CD4-positive, alpha-beta T cell (primary cell): ENCODE measurements at regions not wholly inside any gene's neighbourhood (a gene's known extent, or its start where the extent isn't known, plus 50 kb on each side); places are given as distances from the start of the nearest gene placed in this dataset.

Experiments
- ATAC-seq: fragments of 200-7000 bp; cut with Tn5 transposase; one replicate; pipeline ENCODE4 v1.10.0; 2022; ENCODE audit warnings: mild to moderate bottlenecking; ENCODE audit not compliant: poor library complexity
- CTCF ChIA-PET: fragments of 350-600 bp; sonication (Branson Sonifier 250); formaldehyde crosslinking; loops from one replicate; lab custom pipeline; 2021; ENCODE audit warnings: antibody characterized with exemption, inconsistent platforms; lab: Charles Lee
- POLR2A ChIA-PET: fragments of 350-600 bp; sonication (Branson Sonifier 250); formaldehyde crosslinking; loops from one replicate; lab custom pipeline; 2021; ENCODE audit warnings: antibody characterized with exemption, inconsistent platforms; lab: Charles Lee
- DNase-seq, 14 experiments: peaks; one replicate each; pipeline ENCODE4 v3.0.0-alpha.2; 2013 to 2020; ENCODE audit warnings: mixed read lengths in 2 of 14
- H3K27ac ChIP-seq, 2 donors: one replicate each; pipeline versions ENCODE4 v1.5.1 to v1.7.0; 2013; ENCODE audit warnings: low read length in 2 of 2, low read depth in 1 of 2, mild to moderate bottlenecking in 1 of 2
- H3K27me3 ChIP-seq, 2 experiments: 1 replicate in 1 of 2; 2 replicates in 1 of 2; pipeline versions ENCODE4 v1.6.1 to v1.7.0; 2013; ENCODE audit warnings: low read length in 2 of 2, control low read depth in 1 of 2, mild to moderate bottlenecking in 1 of 2, moderate library complexity in 1 of 2; ENCODE audit not compliant: insufficient read depth in 2 of 2, control insufficient read depth in 1 of 2
- H3K36me3 ChIP-seq: one replicate; pipeline ENCODE4 v1.6.1; 2013; ENCODE audit warnings: low read length, control low read depth; ENCODE audit not compliant: insufficient read depth
- H3K4me1 ChIP-seq: one replicate; pipeline ENCODE4 v1.6.1; 2013; ENCODE audit warnings: low read length, control low read depth; ENCODE audit not compliant: insufficient read depth
- H3K4me3 ChIP-seq: one replicate; pipeline ENCODE4 v1.5.1; 2013; ENCODE audit warnings: mild to moderate bottlenecking, low read length, moderate library complexity
- H3K9me3 ChIP-seq, 2 experiments: 1 replicate in 1 of 2; 2 replicates in 1 of 2; pipeline versions ENCODE4 v1.6.1 to v1.7.0; 2013; ENCODE audit warnings: low read length in 2 of 2, mild to moderate bottlenecking in 2 of 2, control low read depth in 1 of 2, moderate library complexity in 1 of 2; ENCODE audit not compliant: control insufficient read depth in 1 of 2, insufficient read depth in 1 of 2
- H3K27ac Mint-ChIP-seq: one replicate; pipeline ENCODE4 v1.8.0; 2020; ENCODE audit warnings: mixed read lengths
- H3K27me3 Mint-ChIP-seq: one replicate; pipeline ENCODE4 v1.8.0; 2021; ENCODE audit warnings: mixed read lengths
- H3K36me3 Mint-ChIP-seq: one replicate; pipeline ENCODE4 v1.8.0; 2021; ENCODE audit warnings: low read depth, mixed read lengths
- H3K4me1 Mint-ChIP-seq: one replicate; pipeline ENCODE4 v1.8.0; 2021; ENCODE audit warnings: low read depth, mixed read lengths
- H3K4me3 Mint-ChIP-seq: one replicate; pipeline ENCODE4 v1.8.0; 2020; ENCODE audit warnings: mild to moderate bottlenecking, mixed read lengths
- H3K9me3 Mint-ChIP-seq: one replicate; pipeline ENCODE4 v1.8.0; 2020; ENCODE audit warnings: mixed read lengths
- intact Hi-C, 2 experiments: fragments of 100-400 bp; cut with DNase I in 1 of 2; cut with micrococcal nuclease in 1 of 2; formaldehyde crosslinking; loops; one replicate each; pipeline versions ENCODE4 v1.15.1 to v1.9.0; 2023 to 2025; cut with DNase I, micrococcal nuclease
- TF ChIP-seq, protein P1 (sequence below): fragments of 200-600 bp; IDR thresholded peaks from one replicate; pipeline ENCODE4 v1.8.0; 2022; ENCODE audit warnings: antibody characterized with exemption, mild to moderate bottlenecking

DNA sequence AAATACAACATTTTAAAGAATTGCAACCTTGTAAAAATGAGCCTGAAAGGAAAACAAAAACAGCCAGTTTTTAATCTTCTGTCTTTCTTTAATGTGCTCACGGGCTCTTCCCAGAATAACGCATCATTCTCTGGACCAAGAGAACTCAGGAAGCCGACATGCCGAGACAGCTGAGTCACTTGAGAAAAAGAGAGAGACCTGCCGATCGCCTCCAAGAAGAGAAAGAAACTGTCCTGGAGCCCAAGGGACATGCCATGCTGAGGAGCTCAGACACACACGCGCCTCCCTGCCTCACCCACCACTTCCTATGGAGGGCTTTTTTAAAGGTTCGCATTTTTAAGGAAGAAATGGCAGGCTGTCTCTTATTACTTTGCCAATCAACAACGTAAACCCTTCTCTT is 176.4 kb downstream of the ZNF281 start:
- H3K4me1 Mint-ChIP-seq = peaks cover under 1% of the 10 kb centered on the region
- no peaks in the 10 kb centered on the region for H3K9me3 Mint-ChIP-seq
- ATAC-seq = no peak
- Histone ChIP-seq H3K9me3 (no peaks in the 10 kb centered on the region), H3K4me1 (no peaks in the 10 kb centered on the region), H3K36me3 (no peaks in the 10 kb centered on the region), H3K4me3 (no peak overlapping the region), H3K27ac (no peak overlapping the region), H3K27me3 (no peaks in the 10 kb centered on the region)
- intact Hi-C loops = no loop called here
- peaks cover 8% of the 10 kb centered on the region for H3K27me3 Mint-ChIP-seq
- CTCF ChIA-PET = no interaction called here
- no peaks in the 10 kb centered on the region for H3K36me3 Mint-ChIP-seq
- no peak overlapping the region for H3K4me3 Mint-ChIP-seq
- H3K27ac Mint-ChIP-seq = no peak overlapping the region
- POLR2A ChIA-PET = no interaction called here
- TF ChIP-seq, protein P1, sequence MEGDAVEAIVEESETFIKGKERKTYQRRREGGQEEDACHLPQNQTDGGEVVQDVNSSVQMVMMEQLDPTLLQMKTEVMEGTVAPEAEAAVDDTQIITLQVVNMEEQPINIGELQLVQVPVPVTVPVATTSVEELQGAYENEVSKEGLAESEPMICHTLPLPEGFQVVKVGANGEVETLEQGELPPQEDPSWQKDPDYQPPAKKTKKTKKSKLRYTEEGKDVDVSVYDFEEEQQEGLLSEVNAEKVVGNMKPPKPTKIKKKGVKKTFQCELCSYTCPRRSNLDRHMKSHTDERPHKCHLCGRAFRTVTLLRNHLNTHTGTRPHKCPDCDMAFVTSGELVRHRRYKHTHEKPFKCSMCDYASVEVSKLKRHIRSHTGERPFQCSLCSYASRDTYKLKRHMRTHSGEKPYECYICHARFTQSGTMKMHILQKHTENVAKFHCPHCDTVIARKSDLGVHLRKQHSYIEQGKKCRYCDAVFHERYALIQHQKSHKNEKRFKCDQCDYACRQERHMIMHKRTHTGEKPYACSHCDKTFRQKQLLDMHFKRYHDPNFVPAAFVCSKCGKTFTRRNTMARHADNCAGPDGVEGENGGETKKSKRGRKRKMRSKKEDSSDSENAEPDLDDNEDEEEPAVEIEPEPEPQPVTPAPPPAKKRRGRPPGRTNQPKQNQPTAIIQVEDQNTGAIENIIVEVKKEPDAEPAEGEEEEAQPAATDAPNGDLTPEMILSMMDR = no peak
- DNase-seq = no peak

DNA sequence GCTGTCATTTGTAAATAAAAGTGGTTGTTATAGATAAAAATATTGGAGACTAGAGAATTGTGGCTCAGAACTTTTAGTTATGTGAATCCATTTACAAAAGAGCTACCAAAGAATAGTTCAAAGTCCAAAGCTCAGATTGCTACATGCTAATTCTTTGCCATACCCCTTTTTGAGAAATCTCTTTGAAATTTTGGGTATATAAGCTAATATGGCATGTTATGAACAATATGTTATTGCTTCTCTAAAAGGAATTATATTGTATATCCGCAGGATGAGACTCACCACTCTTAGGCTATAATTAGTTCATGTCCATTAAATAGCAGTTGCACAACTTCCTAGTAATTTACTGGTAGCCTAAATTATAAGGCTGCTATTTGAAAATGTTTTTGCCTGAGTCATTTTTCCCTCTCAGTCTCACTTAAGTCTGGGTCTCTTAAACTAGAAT is 178.0 kb downstream of the ZNF281 start:
- TF ChIP-seq, protein P1 = no peak

DNA sequence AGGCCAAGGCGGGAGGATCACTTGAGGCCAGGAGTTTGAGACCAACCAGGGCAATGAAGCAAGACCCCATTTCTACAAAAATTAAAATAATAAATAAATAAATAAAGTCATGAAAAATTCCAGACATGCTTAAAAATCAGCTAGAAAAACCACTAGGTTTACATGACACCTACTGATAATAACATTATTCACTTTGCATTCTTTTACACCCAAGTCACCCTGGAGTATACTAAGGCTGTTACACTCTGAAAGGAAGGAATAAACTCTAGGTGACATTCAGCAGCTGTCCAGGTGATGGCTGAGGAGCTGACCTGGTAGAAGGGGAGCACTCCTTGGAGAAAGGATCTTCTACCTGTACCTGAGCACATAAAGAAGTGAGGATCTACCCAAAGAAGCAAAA is 179.2 kb downstream of the ZNF281 start:
- H3K4me1 Mint-ChIP-seq = peaks cover 21% of the 10 kb centered on the region
- DNase-seq (no peak), ATAC-seq (no peak)
- H3K27ac ChIP-seq = no peak overlapping the region
- CTCF ChIA-PET = interaction anchor here (1.2 kb wide), 1 partner anchor 9 kb away, joined by 4 read pairs; no protein-coding TSS in a partner anchor
- no peak overlapping the region for H3K4me3 ChIP-seq
- H3K36me3 ChIP-seq = no peaks in the 10 kb centered on the region
- no peaks in the 10 kb centered on the region for H3K9me3 Mint-ChIP-seq
- H3K9me3 ChIP-seq = no peaks in the 10 kb centered on the region
- no peak overlapping the region for H3K27ac Mint-ChIP-seq
- no peaks in the 10 kb centered on the region for H3K36me3 Mint-ChIP-seq
- no peaks in the 10 kb centered on the region for H3K27me3 ChIP-seq
- no peaks in the 10 kb centered on the region for H3K27me3 Mint-ChIP-seq
- TF ChIP-seq, protein P1 = no peak
- no peak overlapping the region for H3K4me3 Mint-ChIP-seq
- intact Hi-C loops = no loop called here
- H3K4me1 ChIP-seq = peaks cover 13% of the 10 kb centered on the region
- POLR2A ChIA-PET = no interaction called here

More for the DNA sequence above, 178.0 kb downstream of the ZNF281 start:
- no peaks in the 10 kb centered on the region for H3K36me3 ChIP-seq
- Mint-ChIP-seq H3K27me3 (peaks cover 4% of the 10 kb centered on the region), H3K36me3 (no peaks in the 10 kb centered on the region), H3K27ac (no peak overlapping the region), H3K9me3 (no peaks in the 10 kb centered on the region), H3K4me3 (no peak overlapping the region), H3K4me1 (peaks cover 11% of the 10 kb centered on the region)
- no peak for DNase-seq
- no peaks in the 10 kb centered on the region for H3K9me3 ChIP-seq
- H3K27ac ChIP-seq = no peak overlapping the region
- no peak overlapping the region for H3K4me3 ChIP-seq
- peaks cover 2% of the 10 kb centered on the region for H3K4me1 ChIP-seq
- CTCF ChIA-PET = interaction anchor here (1.2 kb wide), 1 partner anchor 10 kb away, joined by 4 read pairs; no protein-coding TSS in a partner anchor
- intact Hi-C loops = no loop called here
- no peaks in the 10 kb centered on the region for H3K27me3 ChIP-seq
- POLR2A ChIA-PET = no interaction called here
- no peak for ATAC-seq
